ENCODE measurements at regions not wholly inside any gene's neighbourhood (a gene's known extent, or its start where the extent isn't known, plus 50 kb on each side); places are given as distances from the start of the nearest gene placed in this dataset.

- POLR2A ChIA-PET, result interaction anchor here (0.6 to 2.7 kb wide), 14 partner anchors 9 to 275 kb away, joined by 3 to 11 read pairs (median 8); no protein-coding TSS in a partner anchor
- peak overlapping the region; percentile 17 for H3K4me3 ChIP-seq (ENCODE audit: low read depth, low read length)
- DNase-seq (ENCODE audit: low read depth, low spot score), result peak; percentile 94
Observed at GRCh38 chr2:234679741-234680687, 183.1 kb upstream of the ARL4C start.

DNA sequence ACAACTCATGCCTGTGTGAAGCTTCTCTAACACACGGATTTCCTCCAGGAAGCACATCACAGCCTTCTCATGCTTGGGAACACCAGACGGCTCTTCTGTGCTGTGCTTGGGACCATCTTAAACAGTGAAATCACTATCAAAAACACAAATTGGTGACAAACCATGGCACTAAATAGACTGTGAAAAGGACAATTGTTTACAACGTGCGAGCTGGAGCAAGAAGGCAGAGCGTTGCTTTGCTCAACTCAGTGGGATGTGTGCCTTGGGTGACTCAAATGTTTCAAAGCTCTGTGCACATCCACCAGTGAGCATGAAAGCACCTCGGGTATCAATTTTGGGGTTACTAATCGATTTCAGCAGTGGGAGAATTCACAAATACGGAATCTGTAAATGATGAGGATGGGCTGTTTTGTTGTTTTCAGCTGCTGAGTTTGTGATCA lies 182.4 kb upstream of the ARL4C start:
- TF ChIP-seq, protein P1, sequence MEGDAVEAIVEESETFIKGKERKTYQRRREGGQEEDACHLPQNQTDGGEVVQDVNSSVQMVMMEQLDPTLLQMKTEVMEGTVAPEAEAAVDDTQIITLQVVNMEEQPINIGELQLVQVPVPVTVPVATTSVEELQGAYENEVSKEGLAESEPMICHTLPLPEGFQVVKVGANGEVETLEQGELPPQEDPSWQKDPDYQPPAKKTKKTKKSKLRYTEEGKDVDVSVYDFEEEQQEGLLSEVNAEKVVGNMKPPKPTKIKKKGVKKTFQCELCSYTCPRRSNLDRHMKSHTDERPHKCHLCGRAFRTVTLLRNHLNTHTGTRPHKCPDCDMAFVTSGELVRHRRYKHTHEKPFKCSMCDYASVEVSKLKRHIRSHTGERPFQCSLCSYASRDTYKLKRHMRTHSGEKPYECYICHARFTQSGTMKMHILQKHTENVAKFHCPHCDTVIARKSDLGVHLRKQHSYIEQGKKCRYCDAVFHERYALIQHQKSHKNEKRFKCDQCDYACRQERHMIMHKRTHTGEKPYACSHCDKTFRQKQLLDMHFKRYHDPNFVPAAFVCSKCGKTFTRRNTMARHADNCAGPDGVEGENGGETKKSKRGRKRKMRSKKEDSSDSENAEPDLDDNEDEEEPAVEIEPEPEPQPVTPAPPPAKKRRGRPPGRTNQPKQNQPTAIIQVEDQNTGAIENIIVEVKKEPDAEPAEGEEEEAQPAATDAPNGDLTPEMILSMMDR (IDR thresholded peaks at IDR 0.05; ENCODE audit: low read depth, low read length), result no peak
- POLR2A ChIA-PET, result interaction anchor here (0.6 to 2.7 kb wide), 11 partner anchors 10 to 275 kb away, joined by 3 to 10 read pairs (median 5); no protein-coding TSS in a partner anchor
- no peak for DNase-seq (ENCODE audit: low read depth, low spot score)
- Histone ChIP-seq H3K9me3 (ENCODE audit: control insufficient read depth, insufficient read depth, low read length) (no peaks in the 10 kb centered on the region), H3K4me3 (ENCODE audit: low read depth, low read length) (peak overlapping the region; percentile 17), H3K27ac (ENCODE audit: low read depth, low read length) (peak overlapping the region; percentile 98), H3K27me3 (ENCODE audit: control insufficient read depth, insufficient read depth, low read length) (no peaks in the 10 kb centered on the region)
- CTCF ChIA-PET, result interaction anchor here (0.9 kb wide), 1 partner anchor 146 kb away, joined by 3 read pairs; no protein-coding TSS in a partner anchor

More at GRCh38 chr2:234679741-234680687, 183.1 kb upstream of the ARL4C start:
- Histone ChIP-seq H3K9me3 (ENCODE audit: control insufficient read depth, insufficient read depth, low read length) (no peaks in the 10 kb centered on the region), H3K27ac (ENCODE audit: low read depth, low read length) (peak overlapping the region; percentile 98), H3K27me3 (ENCODE audit: control insufficient read depth, insufficient read depth, low read length) (no peaks in the 10 kb centered on the region)
- TF ChIP-seq, protein P1 (IDR thresholded peaks at IDR 0.05; ENCODE audit: low read depth, low read length), result no peak
- CTCF ChIA-PET, result interaction anchor here (0.6 to 1.5 kb wide), 5 partner anchors 115 to 251 kb away, joined by 3 to 5 read pairs (median 3); no protein-coding TSS in a partner anchor

DNA sequence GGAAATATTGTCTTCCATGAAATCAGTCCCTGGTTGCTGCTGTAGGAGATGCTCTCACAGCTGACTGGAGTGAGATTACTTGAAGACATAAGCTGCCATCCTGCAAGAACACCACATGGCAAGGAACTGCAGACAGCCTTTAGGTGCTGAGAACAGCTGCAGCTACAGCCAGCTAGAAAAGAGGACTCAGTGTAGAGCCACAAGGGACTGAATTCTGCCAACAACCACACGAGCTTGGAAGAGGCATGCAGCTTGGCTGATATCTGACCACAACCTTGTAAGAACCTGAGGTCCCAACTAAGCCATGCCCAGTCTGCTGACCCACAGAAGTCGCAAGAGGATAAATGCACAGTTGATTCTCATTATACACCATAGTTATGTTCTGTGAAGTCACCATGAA lies 181.8 kb upstream of the ARL4C start:
- Histone ChIP-seq H3K27ac (ENCODE audit: low read depth, low read length) (peak overlapping the region; percentile 98), H3K27me3 (ENCODE audit: control insufficient read depth, insufficient read depth, low read length) (no peaks in the 10 kb centered on the region), H3K9me3 (ENCODE audit: control insufficient read depth, insufficient read depth, low read length) (no peaks in the 10 kb centered on the region), H3K4me3 (ENCODE audit: low read depth, low read length) (no peak overlapping the region)
- ChIA-PET CTCF (no interaction called here), POLR2A (interaction anchor here (1.4 to 2.7 kb wide), 3 partner anchors 46 to 201 kb away, joined by 4 to 8 read pairs (median 5); no protein-coding TSS in a partner anchor)
- no peak for DNase-seq (ENCODE audit: low read depth, low spot score)
- TF ChIP-seq, protein P1 (IDR thresholded peaks at IDR 0.05; ENCODE audit: low read depth, low read length), result no peak

DNA sequence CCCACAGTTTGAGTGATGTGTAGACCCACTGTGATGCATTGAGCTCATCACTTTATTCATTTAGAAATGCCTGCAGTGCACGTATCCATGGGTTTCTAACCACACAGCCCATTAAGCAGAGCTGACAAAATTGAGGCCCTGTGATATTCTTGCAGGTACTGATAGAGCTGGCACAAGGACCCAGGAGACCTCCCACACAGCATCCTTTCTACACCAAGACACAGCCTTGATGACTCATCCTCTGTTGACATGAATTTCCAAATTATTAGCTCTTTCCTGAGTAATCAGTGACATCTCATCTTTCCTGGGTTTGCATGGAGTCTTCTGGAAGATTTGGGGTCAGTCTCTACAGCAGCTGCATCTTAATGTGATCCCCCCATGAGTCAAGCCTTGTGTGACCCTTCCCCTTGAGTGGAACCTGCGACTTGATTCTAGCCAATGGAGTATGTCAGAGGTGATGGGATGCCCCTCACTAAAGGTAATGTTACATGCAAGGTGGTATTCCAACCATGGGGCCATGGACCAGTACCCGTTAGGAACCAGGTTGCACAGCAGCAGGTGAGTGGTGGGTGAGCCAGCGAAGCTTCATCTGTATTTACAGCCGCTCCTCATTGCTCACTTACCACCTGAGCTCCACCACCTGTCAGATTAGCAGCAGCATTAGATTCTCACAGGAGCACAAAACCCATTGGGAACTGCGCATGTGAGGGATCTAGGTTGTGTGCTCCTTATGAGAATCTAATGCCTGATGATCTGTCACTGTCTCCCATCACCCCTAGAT lies 181.1 kb upstream of the ARL4C start:
- Histone ChIP-seq H3K27me3 (ENCODE audit: control insufficient read depth, insufficient read depth, low read length) (no peaks in the 10 kb centered on the region), H3K9me3 (ENCODE audit: control insufficient read depth, insufficient read depth, low read length) (peaks cover 1% of the 10 kb centered on the region; the same call in 1 of the 2 replicates), H3K27ac (ENCODE audit: low read depth, low read length) (peak overlapping the region; percentile 34), H3K4me3 (ENCODE audit: low read depth, low read length) (no peak overlapping the region)
- CTCF ChIA-PET, result no interaction called here
- TF ChIP-seq, protein P1 (IDR thresholded peaks at IDR 0.05; ENCODE audit: low read depth, low read length), result no peak
- POLR2A ChIA-PET, result interaction anchor here (1.1 to 2.7 kb wide), 4 partner anchors 45 to 202 kb away, joined by 3 to 8 read pairs (median 4); no protein-coding TSS in a partner anchor
- DNase-seq (ENCODE audit: low read depth, low spot score), result no peak

All from AG04450 (cell line).